ENCODE measurements at regions not wholly inside any gene's neighbourhood (a gene's known extent, or its start where the extent isn't known, plus 50 kb on each side); places are given as distances from the start of the nearest gene placed in this dataset.
"Not testable (repeated sequence)": the region's sequence is repeated elsewhere in the genome, so short reads cannot be mapped to it uniquely, and the experiment has no call there.

- intact Hi-C loops (cut with micrococcal nuclease; ENCODE audit: unreplicated experiment); POLR2A ChIA-PET; in situ Hi-C loops (cut with MboI); H3K4me2 ChIP-seq (ENCODE audit: control insufficient read depth, insufficient read depth); RAD21 ChIA-PET (ENCODE audit: unreplicated experiment); H3K4me1 ChIP-seq (ENCODE audit: control insufficient read depth, insufficient read depth, low read length); H3K27ac ChIP-seq (ENCODE audit: control insufficient read depth, insufficient read depth); CTCF ChIA-PET; DNase-seq (ENCODE audit: low read depth, low spot score); FAIRE-seq; H3K9me3 ChIP-seq (replicated peaks; ENCODE audit: control insufficient read depth, insufficient read depth, low read length); H3K4me3 ChIP-seq; H3K36me3 ChIP-seq (ENCODE audit: control insufficient read depth in 2 of 2, insufficient read depth in 2 of 2, low read length in 1 of 2); BruUV-seq (replicated peaks); ATAC-seq; H2AFZ ChIP-seq (ENCODE audit: control insufficient read depth, low read depth, low read length); H4K20me1 ChIP-seq (ENCODE audit: control insufficient read depth, insufficient read depth); H3K79me2 ChIP-seq (ENCODE audit: control insufficient read depth, insufficient read depth, low read length); H3K27me3 ChIP-seq (replicated peaks in 1 of 2; ENCODE audit: control insufficient read depth in 2 of 2, insufficient read depth in 2 of 2, low read length in 1 of 2); H3K9ac ChIP-seq (ENCODE audit: control insufficient read depth, insufficient read depth, low read length); SMC1A ChIA-PET (ENCODE audit: uncharacterized antibody, unreplicated experiment): not testable (repeated sequence)
- WGBS (ENCODE audit: insufficient coverage, insufficient replicate concordance, low lambda C conversion rate, missing lambda C conversion rate), result 90% methylated on average over 3 of the region's 7 CpGs
Measured at GRCh38 chr15:32253958-32254357, 149.1 kb downstream of the GOLGA8K start.

GRCh38 chr15:32249207-32249606 is 153.9 kb downstream of the GOLGA8K start:
- H3K36me3 ChIP-seq (ENCODE audit: control insufficient read depth in 2 of 2, insufficient read depth in 2 of 2, low read length in 1 of 2); H4K20me1 ChIP-seq (ENCODE audit: control insufficient read depth, insufficient read depth); CTCF ChIA-PET; H3K4me3 ChIP-seq; H2AFZ ChIP-seq (ENCODE audit: control insufficient read depth, low read depth, low read length); H3K9me3 ChIP-seq (replicated peaks; ENCODE audit: control insufficient read depth, insufficient read depth, low read length); H3K79me2 ChIP-seq (ENCODE audit: control insufficient read depth, insufficient read depth, low read length); SMC1A ChIA-PET (ENCODE audit: uncharacterized antibody, unreplicated experiment); H3K27me3 ChIP-seq (replicated peaks in 1 of 2; ENCODE audit: control insufficient read depth in 2 of 2, insufficient read depth in 2 of 2, low read length in 1 of 2); H3K27ac ChIP-seq (ENCODE audit: control insufficient read depth, insufficient read depth); BruUV-seq (replicated peaks); H3K4me1 ChIP-seq (ENCODE audit: control insufficient read depth, insufficient read depth, low read length); DNase-seq (ENCODE audit: low read depth, low spot score); H3K4me2 ChIP-seq (ENCODE audit: control insufficient read depth, insufficient read depth); H3K9ac ChIP-seq (ENCODE audit: control insufficient read depth, insufficient read depth, low read length); FAIRE-seq; POLR2A ChIA-PET; RAD21 ChIA-PET (ENCODE audit: unreplicated experiment); intact Hi-C loops (cut with micrococcal nuclease; ENCODE audit: unreplicated experiment); ATAC-seq; in situ Hi-C loops (cut with MboI): not testable (repeated sequence)
- no CpG with 5 or more reads among the region's 1 CpG for WGBS (ENCODE audit: insufficient coverage, insufficient replicate concordance, low lambda C conversion rate, missing lambda C conversion rate)

GRCh38 chr15:32243727-32244126 is 159.4 kb downstream of the GOLGA8K start:
- H4K20me1 ChIP-seq (ENCODE audit: control insufficient read depth, insufficient read depth); FAIRE-seq; H3K4me1 ChIP-seq (ENCODE audit: control insufficient read depth, insufficient read depth, low read length); H2AFZ ChIP-seq (ENCODE audit: control insufficient read depth, low read depth, low read length); CTCF ChIA-PET; H3K4me2 ChIP-seq (ENCODE audit: control insufficient read depth, insufficient read depth); intact Hi-C loops (cut with micrococcal nuclease; ENCODE audit: unreplicated experiment); H3K4me3 ChIP-seq; H3K9me3 ChIP-seq (replicated peaks; ENCODE audit: control insufficient read depth, insufficient read depth, low read length); H3K36me3 ChIP-seq (ENCODE audit: control insufficient read depth in 2 of 2, insufficient read depth in 2 of 2, low read length in 1 of 2); BruUV-seq (replicated peaks); H3K27ac ChIP-seq (ENCODE audit: control insufficient read depth, insufficient read depth); H3K9ac ChIP-seq (ENCODE audit: control insufficient read depth, insufficient read depth, low read length); DNase-seq (ENCODE audit: low read depth, low spot score); in situ Hi-C loops (cut with MboI); RAD21 ChIA-PET (ENCODE audit: unreplicated experiment); ATAC-seq; POLR2A ChIA-PET; SMC1A ChIA-PET (ENCODE audit: uncharacterized antibody, unreplicated experiment); H3K27me3 ChIP-seq (replicated peaks in 1 of 2; ENCODE audit: control insufficient read depth in 2 of 2, insufficient read depth in 2 of 2, low read length in 1 of 2); H3K79me2 ChIP-seq (ENCODE audit: control insufficient read depth, insufficient read depth, low read length): not testable (repeated sequence)
- no CpG with 5 or more reads among the region's 10 CpGs for WGBS (ENCODE audit: insufficient coverage, insufficient replicate concordance, low lambda C conversion rate, missing lambda C conversion rate)

GRCh38 chr15:32242780-32243528 is 160.1 kb downstream of the GOLGA8K start:
- H2AFZ ChIP-seq (ENCODE audit: control insufficient read depth, low read depth, low read length); ATAC-seq; H3K4me3 ChIP-seq; BruUV-seq (replicated peaks); in situ Hi-C loops (cut with MboI); H3K36me3 ChIP-seq (ENCODE audit: control insufficient read depth in 2 of 2, insufficient read depth in 2 of 2, low read length in 1 of 2); SMC1A ChIA-PET (ENCODE audit: uncharacterized antibody, unreplicated experiment); RAD21 ChIA-PET (ENCODE audit: unreplicated experiment); POLR2A ChIA-PET; H3K27ac ChIP-seq (ENCODE audit: control insufficient read depth, insufficient read depth); H3K4me1 ChIP-seq (ENCODE audit: control insufficient read depth, insufficient read depth, low read length); H3K9ac ChIP-seq (ENCODE audit: control insufficient read depth, insufficient read depth, low read length); H4K20me1 ChIP-seq (ENCODE audit: control insufficient read depth, insufficient read depth); H3K9me3 ChIP-seq (replicated peaks; ENCODE audit: control insufficient read depth, insufficient read depth, low read length); DNase-seq (ENCODE audit: low read depth, low spot score); H3K79me2 ChIP-seq (ENCODE audit: control insufficient read depth, insufficient read depth, low read length); intact Hi-C loops (cut with micrococcal nuclease; ENCODE audit: unreplicated experiment); H3K4me2 ChIP-seq (ENCODE audit: control insufficient read depth, insufficient read depth); FAIRE-seq; CTCF ChIA-PET; H3K27me3 ChIP-seq (replicated peaks in 1 of 2; ENCODE audit: control insufficient read depth in 2 of 2, insufficient read depth in 2 of 2, low read length in 1 of 2): not testable (repeated sequence)
- WGBS (ENCODE audit: insufficient coverage, insufficient replicate concordance, low lambda C conversion rate, missing lambda C conversion rate), result 73% methylated on average over 7 of the region's 14 CpGs

Measured in GM12878 (cell line).